LoVo (cell line): ENCODE measurements at regions not wholly inside any gene's neighbourhood (a gene's known extent, or its start where the extent isn't known, plus 50 kb on each side); places are given as distances from the start of the nearest gene placed in this dataset.
A peak's percentile ranks its signal among the peaks of the same experiment; 100 is the strongest.
"Not testable (repeated sequence)": the region's sequence is repeated elsewhere in the genome, so short reads cannot be mapped to it uniquely, and the experiment has no call there.

Experiments used
- DNase-seq: peaks from one replicate; pipeline ENCODE4 v3.0.0-alpha.2; 2016; ENCODE audit warnings: low spot score

GRCh38 chr6:137545073-137545472, 50.9 kb upstream of the OLIG3 start:
- no peak for DNase-seq

- DNase-seq: no peak
These were observed 53.0 kb upstream of the OLIG3 start for GRCh38 chr6:137547186-137547585.

- no peak for DNase-seq
These were observed 53.4 kb upstream of the OLIG3 start for GRCh38 chr6:137547601-137548000.

- DNase-seq: no peak
These were observed 54.9 kb upstream of the OLIG3 start for GRCh38 chr6:137549106-137549505.

GRCh38 chr6:137550535-137550934, 56.3 kb upstream of the OLIG3 start:
- DNase-seq: no peak

- DNase-seq: no peak
These were observed 58.0 kb upstream of the OLIG3 start for GRCh38 chr6:137552146-137552545.

GRCh38 chr6:137552809-137553208, 58.6 kb upstream of the OLIG3 start:
- no peak for DNase-seq

GRCh38 chr6:137559521-137560183, 65.5 kb upstream of the OLIG3 start:
- not testable (repeated sequence) for DNase-seq

GRCh38 chr6:137560184-137560563, 66.0 kb upstream of the OLIG3 start:
- no peak for DNase-seq

GRCh38 chr6:137568067-137568466, 73.9 kb upstream of the OLIG3 start:
- DNase-seq: no peak

GRCh38 chr6:137570393-137570792, 76.2 kb upstream of the OLIG3 start:
- DNase-seq: no peak

- DNase-seq: peak; percentile 43
These were observed 77.7 kb upstream of the OLIG3 start for GRCh38 chr6:137571854-137572253.

- DNase-seq: no peak
These were observed 79.5 kb upstream of the OLIG3 start for GRCh38 chr6:137573739-137574138.

GRCh38 chr6:137579612-137580011, 85.4 kb upstream of the OLIG3 start:
- DNase-seq: no peak

GRCh38 chr6:137581019-137581707, 87.0 kb upstream of the OLIG3 start:
- DNase-seq: no peak

- DNase-seq: not testable (repeated sequence)
These were observed 89.3 kb upstream of the OLIG3 start for GRCh38 chr6:137583519-137583918.

- no peak for DNase-seq
These were observed 94.3 kb upstream of the OLIG3 start for GRCh38 chr6:137588472-137588871.

GRCh38 chr6:137589067-137589848, 95.1 kb upstream of the OLIG3 start:
- peak; percentile 7 for DNase-seq

- DNase-seq: no peak
These were observed 96.5 kb upstream of the OLIG3 start for GRCh38 chr6:137590684-137591083.

- DNase-seq: no peak
These were observed 107.3 kb upstream of the OLIG3 start for GRCh38 chr6:137601471-137601870.

GRCh38 chr6:137602313-137603197, 108.4 kb upstream of the OLIG3 start:
- no peak for DNase-seq

- DNase-seq: no peak
These were observed 116.5 kb upstream of the OLIG3 start for GRCh38 chr6:137610702-137611101.
